ENCODE measurements at regions not wholly inside any gene's neighbourhood (a gene's known extent, or its start where the extent isn't known, plus 50 kb on each side); places are given as distances from the start of the nearest gene placed in this dataset.

DNA sequence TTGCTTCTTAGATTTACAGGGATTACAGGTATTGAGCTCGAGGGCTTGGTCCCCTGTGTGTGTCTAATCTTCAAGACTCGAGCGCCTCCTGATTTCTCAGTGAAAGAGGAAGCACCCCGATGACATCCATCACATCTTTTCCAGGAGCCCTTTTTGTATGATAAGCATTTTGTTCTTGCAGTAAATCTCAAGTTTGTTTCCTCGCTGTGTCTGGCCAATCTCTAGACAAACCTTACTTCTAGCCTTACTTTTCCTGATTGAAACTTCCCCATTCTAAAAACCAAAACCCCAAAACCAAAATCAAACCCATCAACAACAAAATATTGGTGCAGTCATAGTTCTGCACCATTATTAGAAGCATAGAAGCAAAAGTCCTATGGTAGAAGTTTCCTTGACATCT lies 286.0 kb downstream of the NFKBIZ start:
- TF ChIP-seq, protein P1, sequence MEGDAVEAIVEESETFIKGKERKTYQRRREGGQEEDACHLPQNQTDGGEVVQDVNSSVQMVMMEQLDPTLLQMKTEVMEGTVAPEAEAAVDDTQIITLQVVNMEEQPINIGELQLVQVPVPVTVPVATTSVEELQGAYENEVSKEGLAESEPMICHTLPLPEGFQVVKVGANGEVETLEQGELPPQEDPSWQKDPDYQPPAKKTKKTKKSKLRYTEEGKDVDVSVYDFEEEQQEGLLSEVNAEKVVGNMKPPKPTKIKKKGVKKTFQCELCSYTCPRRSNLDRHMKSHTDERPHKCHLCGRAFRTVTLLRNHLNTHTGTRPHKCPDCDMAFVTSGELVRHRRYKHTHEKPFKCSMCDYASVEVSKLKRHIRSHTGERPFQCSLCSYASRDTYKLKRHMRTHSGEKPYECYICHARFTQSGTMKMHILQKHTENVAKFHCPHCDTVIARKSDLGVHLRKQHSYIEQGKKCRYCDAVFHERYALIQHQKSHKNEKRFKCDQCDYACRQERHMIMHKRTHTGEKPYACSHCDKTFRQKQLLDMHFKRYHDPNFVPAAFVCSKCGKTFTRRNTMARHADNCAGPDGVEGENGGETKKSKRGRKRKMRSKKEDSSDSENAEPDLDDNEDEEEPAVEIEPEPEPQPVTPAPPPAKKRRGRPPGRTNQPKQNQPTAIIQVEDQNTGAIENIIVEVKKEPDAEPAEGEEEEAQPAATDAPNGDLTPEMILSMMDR (conservative IDR thresholded peaks at IDR 0.05; ENCODE audit: low read depth, low read length): no peak
- TF ChIP-seq EZH2 (IDR thresholded peaks at IDR 0.05; ENCODE audit: borderline replicate concordance, low read depth, low read length, poor library complexity, severe bottlenecking): no peak
- ChIA-PET POLR2A (ENCODE audit: low non-redundant PET) (no interaction called here), CTCF (no interaction called here)
- DNase-seq (ENCODE audit: low spot score): no peak
- Histone ChIP-seq H3K36me3 (ENCODE audit: insufficient read depth, low read length, poor library complexity, severe bottlenecking) (no peaks in the 10 kb centered on the region), H3K4me3 (ENCODE audit: low read depth, low read length, poor library complexity, severe bottlenecking) (no peak overlapping the region), H3K9me3 (ENCODE audit: low read depth, low read length, poor library complexity, severe bottlenecking) (no peaks in the 10 kb centered on the region), H3K27ac (ENCODE audit: low read depth, low read length, poor library complexity, severe bottlenecking) (no peak overlapping the region), H3K27me3 (replicated peaks; ENCODE audit: insufficient read depth, low read depth, low read length, poor library complexity) (no peaks in the 10 kb centered on the region), H3K4me1 (ENCODE audit: insufficient read depth, low read length, poor library complexity, severe bottlenecking) (no peaks in the 10 kb centered on the region)
- intact Hi-C loops (cut with micrococcal nuclease; ENCODE audit: unreplicated experiment): no loop called here
- BruUV-seq (replicated peaks): no TSS peak

DNA sequence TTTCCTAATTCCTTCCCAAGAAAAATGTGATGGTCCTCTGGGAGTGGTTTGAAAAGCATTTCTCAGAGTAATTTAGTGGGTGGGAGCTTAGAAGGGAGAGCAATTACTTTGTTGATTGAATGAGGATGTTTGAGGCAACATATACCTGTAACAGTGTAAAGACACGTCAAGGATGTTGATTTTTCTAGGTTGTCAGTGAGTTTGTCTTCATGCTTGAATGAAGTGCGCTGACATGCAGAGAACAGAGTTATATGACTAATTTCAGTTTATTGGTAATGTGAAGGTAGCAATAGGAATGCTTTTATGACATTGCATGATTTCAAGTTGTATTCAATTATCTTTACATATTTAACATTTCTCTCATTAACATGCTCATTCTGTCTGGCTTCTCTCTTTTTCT lies 286.9 kb downstream of the NFKBIZ start:
- POLR2A ChIA-PET (ENCODE audit: low non-redundant PET): no interaction called here

DNA sequence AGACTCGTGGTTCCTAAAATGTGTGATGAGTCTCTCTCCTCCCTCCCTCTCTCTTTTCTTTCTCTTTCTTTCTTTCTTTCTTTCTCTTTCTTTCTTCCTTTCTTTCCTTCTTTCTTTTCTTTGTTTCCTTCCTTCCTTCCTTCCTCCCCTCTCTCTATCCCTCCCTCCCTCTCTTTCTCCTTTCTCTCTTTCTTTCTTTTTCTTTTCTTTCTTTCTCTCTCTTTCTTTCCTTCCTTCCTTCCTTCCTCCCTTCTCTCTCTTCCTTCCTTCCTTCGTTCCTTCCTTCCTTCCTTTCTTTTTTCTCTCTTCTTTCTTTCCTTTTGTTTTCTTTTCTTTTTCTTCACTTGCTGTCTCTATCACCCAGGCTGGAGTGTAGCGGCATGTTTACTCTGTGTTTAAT lies 290.8 kb downstream of the NFKBIZ start:
- TF ChIP-seq EZH2 (IDR thresholded peaks at IDR 0.05; ENCODE audit: borderline replicate concordance, low read depth, low read length, poor library complexity, severe bottlenecking): no peak
- TF ChIP-seq, protein P1 (conservative IDR thresholded peaks at IDR 0.05; ENCODE audit: low read depth, low read length): no peak
- Histone ChIP-seq H3K9me3 (ENCODE audit: low read depth, low read length, poor library complexity, severe bottlenecking) (no peaks in the 10 kb centered on the region), H3K27me3 (replicated peaks; ENCODE audit: insufficient read depth, low read depth, low read length, poor library complexity) (no peaks in the 10 kb centered on the region), H3K36me3 (ENCODE audit: insufficient read depth, low read length, poor library complexity, severe bottlenecking) (no peaks in the 10 kb centered on the region), H3K4me1 (ENCODE audit: insufficient read depth, low read length, poor library complexity, severe bottlenecking) (peaks cover 31% of the 10 kb centered on the region), H3K27ac (ENCODE audit: low read depth, low read length, poor library complexity, severe bottlenecking) (no peak overlapping the region), H3K4me3 (ENCODE audit: low read depth, low read length, poor library complexity, severe bottlenecking) (no peak overlapping the region)
- CTCF ChIA-PET: no interaction called here
- POLR2A ChIA-PET (ENCODE audit: low non-redundant PET): no interaction called here
- BruUV-seq (replicated peaks): no TSS peak
- no peak for DNase-seq (ENCODE audit: low spot score)
- intact Hi-C loops (cut with micrococcal nuclease; ENCODE audit: unreplicated experiment): no loop called here

More for the DNA sequence above, 286.9 kb downstream of the NFKBIZ start:
- intact Hi-C loops (cut with micrococcal nuclease; ENCODE audit: unreplicated experiment): no loop called here
- CTCF ChIA-PET: no interaction called here
- DNase-seq (ENCODE audit: low spot score): no peak
- no peaks in the 10 kb centered on the region for H3K36me3 ChIP-seq (ENCODE audit: insufficient read depth, low read length, poor library complexity, severe bottlenecking)
- no peak overlapping the region for H3K27ac ChIP-seq (ENCODE audit: low read depth, low read length, poor library complexity, severe bottlenecking)
- H3K4me3 ChIP-seq (ENCODE audit: low read depth, low read length, poor library complexity, severe bottlenecking): no peak overlapping the region
- no peaks in the 10 kb centered on the region for H3K9me3 ChIP-seq (ENCODE audit: low read depth, low read length, poor library complexity, severe bottlenecking)
- TF ChIP-seq, protein P1 (conservative IDR thresholded peaks at IDR 0.05; ENCODE audit: low read depth, low read length): no peak
- no peak for TF ChIP-seq EZH2 (IDR thresholded peaks at IDR 0.05; ENCODE audit: borderline replicate concordance, low read depth, low read length, poor library complexity, severe bottlenecking)
- H3K4me1 ChIP-seq (ENCODE audit: insufficient read depth, low read length, poor library complexity, severe bottlenecking): peaks cover 3% of the 10 kb centered on the region
- H3K27me3 ChIP-seq (replicated peaks; ENCODE audit: insufficient read depth, low read depth, low read length, poor library complexity): no peaks in the 10 kb centered on the region
- BruUV-seq (replicated peaks): no TSS peak

Data from A673 (cell line).